Vagina (tissue), 2 donors: ENCODE measurements at regions not wholly inside any gene's neighbourhood (a gene's known extent, or its start where the extent isn't known, plus 50 kb on each side); places are given as distances from the start of the nearest gene placed in this dataset.
"Not testable (repeated sequence)": the region's sequence is repeated elsewhere in the genome, so short reads cannot be mapped to it uniquely, and the experiment has no call there.

Experiments used
- CTCF ChIP-seq, 3 experiments: fragments of 450-650 bp in 2 of 3; fragments of 200-600 bp in 1 of 3; sonication (generic) in 1 of 3; IDR thresholded peaks; one replicate each; pipeline ENCODE4 v1.5.1; 2017 to 2019; ENCODE audit warnings: antibody characterized with exemption in 3 of 3, mild to moderate bottlenecking in 2 of 3, moderate library complexity in 2 of 3
- POLR2A ChIP-seq, 2 donors: fragments of 450-650 bp; IDR thresholded peaks; one replicate each; pipeline ENCODE4 v1.6.1; 2017; ENCODE audit warnings: antibody characterized with exemption in 2 of 2, mild to moderate bottlenecking in 2 of 2, moderate library complexity in 2 of 2
- POLR2AphosphoS5 ChIP-seq, 2 donors: sonication (generic); formaldehyde crosslinking; IDR thresholded peaks; one replicate each; pipeline ENCODE4 v1.9.0; 2017; ENCODE audit warnings: antibody characterized with exemption in 2 of 2, mild to moderate bottlenecking in 2 of 2, low read depth in 1 of 2; ENCODE audit not compliant: insufficient read depth in 1 of 2

GRCh38 chr22:49511393-49512189 lies 316.1 kb downstream of the BRD1 start:
- TF ChIP-seq CTCF (IDR thresholded peaks at IDR 0.05); POLR2A (IDR thresholded peaks at IDR 0.05); POLR2AphosphoS5 (IDR thresholded peaks at IDR 0.05; ENCODE audit: insufficient read depth in 1 of 2, low read depth in 1 of 2): not testable (repeated sequence)
